DMS153 treated with DMSO at 0.1 percent for 48 hours (cell line): ENCODE measurements at regions not wholly inside any gene's neighbourhood (a gene's known extent, or its start where the extent isn't known, plus 50 kb on each side); places are given as distances from the start of the nearest gene placed in this dataset.

Experiments used
- DNase-seq: peaks from one replicate; lab custom pipeline; 2025; ENCODE audit not compliant: unreplicated experiment; lab: John Stamatoyannopoulos, UW

GRCh38 chr15:96565266-96565665 lies 234.8 kb downstream of the NR2F2 start:
- no peak for DNase-seq

- DNase-seq: no peak
Observed at GRCh38 chr15:96574782-96575181, 244.3 kb downstream of the NR2F2 start.

- DNase-seq: no peak
Observed at GRCh38 chr15:96576596-96576995, 246.1 kb downstream of the NR2F2 start.

- DNase-seq: no peak
Observed at GRCh38 chr15:96578393-96578792, 247.9 kb downstream of the NR2F2 start.

- no peak for DNase-seq
Observed at GRCh38 chr15:96581371-96581770, 250.9 kb downstream of the NR2F2 start.

GRCh38 chr15:96582473-96582872 lies 252.0 kb downstream of the NR2F2 start:
- no peak for DNase-seq

GRCh38 chr15:96583671-96584070 lies 253.2 kb downstream of the NR2F2 start:
- no peak for DNase-seq

- DNase-seq: no peak
Observed at GRCh38 chr15:96585484-96586386, 255.2 kb downstream of the NR2F2 start.

GRCh38 chr15:96586901-96587300 lies 256.4 kb downstream of the NR2F2 start:
- no peak for DNase-seq

- DNase-seq: no peak
Observed at GRCh38 chr15:96589864-96590263, 259.4 kb downstream of the NR2F2 start.

GRCh38 chr15:96593735-96594134 lies 263.2 kb downstream of the NR2F2 start:
- DNase-seq: peak; percentile 29

GRCh38 chr15:96595951-96596350 lies 265.5 kb downstream of the NR2F2 start:
- DNase-seq: no peak

GRCh38 chr15:96598514-96598913 lies 268.0 kb downstream of the NR2F2 start:
- no peak for DNase-seq

- DNase-seq: no peak
Observed at GRCh38 chr15:96599268-96599667, 268.8 kb downstream of the NR2F2 start.

GRCh38 chr15:96600350-96600749 lies 269.9 kb downstream of the NR2F2 start:
- no peak for DNase-seq

- DNase-seq: no peak
Observed at GRCh38 chr15:96606617-96607016, 276.1 kb downstream of the NR2F2 start.

GRCh38 chr15:96610757-96611156 lies 280.3 kb downstream of the NR2F2 start:
- no peak for DNase-seq

- no peak for DNase-seq
Observed at GRCh38 chr15:96612917-96613316, 282.4 kb downstream of the NR2F2 start.

- no peak for DNase-seq
Observed at GRCh38 chr15:96619174-96619573, 288.7 kb downstream of the NR2F2 start.

GRCh38 chr15:96622714-96623113 lies 292.2 kb downstream of the NR2F2 start:
- DNase-seq: no peak

GRCh38 chr15:96625256-96625655 lies 294.8 kb downstream of the NR2F2 start:
- no peak for DNase-seq

- DNase-seq: no peak
Observed at GRCh38 chr15:96627031-96627568, 296.6 kb downstream of the NR2F2 start.

GRCh38 chr15:96629511-96629910 lies 299.0 kb downstream of the NR2F2 start:
- DNase-seq: no peak
